ENCODE measurements at regions not wholly inside any gene's neighbourhood (a gene's known extent, or its start where the extent isn't known, plus 50 kb on each side); places are given as distances from the start of the nearest gene placed in this dataset.

- DNase-seq (ENCODE audit: low read depth, low spot score) (no peak), ATAC-seq (no peak), FAIRE-seq (no peak)
- WGBS (ENCODE audit: insufficient coverage, insufficient replicate concordance, low lambda C conversion rate, missing lambda C conversion rate), result 44% methylated on average over 2 of the region's 2 CpGs
- H3K4me2 ChIP-seq (ENCODE audit: control insufficient read depth, insufficient read depth), result no peak overlapping the region
- intact Hi-C loops (cut with micrococcal nuclease; ENCODE audit: unreplicated experiment) (no loop called here), in situ Hi-C loops (cut with MboI) (no loop called here)
- ChIA-PET CTCF (interaction anchor here (1.3 kb wide), 1 partner anchor 9 kb away, joined by 3 read pairs; no protein-coding TSS in a partner anchor), SMC1A (ENCODE audit: uncharacterized antibody, unreplicated experiment) (interaction anchor here (0.6 to 1.6 kb wide), 4 partner anchors 9 to 1098 kb away, joined by 3 to 4 read pairs (median 3); no protein-coding TSS in a partner anchor), POLR2A (interaction anchor here (1.1 kb wide), 1 partner anchor 10 kb away, joined by 3 read pairs; no protein-coding TSS in a partner anchor), RAD21 (ENCODE audit: unreplicated experiment) (no interaction called here)
- no TSS peak for BruUV-seq (replicated peaks)
- H3K9me3 ChIP-seq (replicated peaks; ENCODE audit: control insufficient read depth, insufficient read depth, low read length), result no peaks in the 10 kb centered on the region; the same call in 2 of the 3 replicates
- no peaks in the 10 kb centered on the region for H3K79me2 ChIP-seq (ENCODE audit: control insufficient read depth, insufficient read depth, low read length)
- no peak overlapping the region for H3K9ac ChIP-seq (ENCODE audit: control insufficient read depth, insufficient read depth, low read length)
- no peaks in the 10 kb centered on the region for H3K27me3 ChIP-seq (replicated peaks in 1 of 2; ENCODE audit: control insufficient read depth in 2 of 2, insufficient read depth in 2 of 2, low read length in 1 of 2)
- H3K27ac ChIP-seq (ENCODE audit: control insufficient read depth, insufficient read depth), result no peak overlapping the region
- H3K36me3 ChIP-seq (ENCODE audit: control insufficient read depth in 2 of 2, insufficient read depth in 2 of 2, low read length in 1 of 2), result no peaks in the 10 kb centered on the region
- H3K4me3 ChIP-seq, result no peak overlapping the region
- no peaks in the 10 kb centered on the region for H3K4me1 ChIP-seq (ENCODE audit: control insufficient read depth, insufficient read depth, low read length)
- H2AFZ ChIP-seq (ENCODE audit: control insufficient read depth, low read depth, low read length), result no peak overlapping the region
- H4K20me1 ChIP-seq (ENCODE audit: control insufficient read depth, insufficient read depth), result no peaks in the 10 kb centered on the region
- TF ChIP-seq GABPA (IDR thresholded peaks at IDR 0.05; ENCODE audit: low read depth) (no peak), YBX1 (IDR thresholded peaks at IDR 0.05) (no peak), MTA2 (IDR thresholded peaks at IDR 0.05; ENCODE audit: low read depth) (no peak), TCF7 (IDR thresholded peaks at IDR 0.05; ENCODE audit: borderline replicate concordance) (no peak), SMAD5 (IDR thresholded peaks at IDR 0.05; ENCODE audit: low read depth) (no peak), CBFB (IDR thresholded peaks at IDR 0.05; ENCODE audit: low read depth) (no peak), PAX8 (IDR thresholded peaks at IDR 0.05) (no peak)
- TF ChIP-seq, protein P1, sequence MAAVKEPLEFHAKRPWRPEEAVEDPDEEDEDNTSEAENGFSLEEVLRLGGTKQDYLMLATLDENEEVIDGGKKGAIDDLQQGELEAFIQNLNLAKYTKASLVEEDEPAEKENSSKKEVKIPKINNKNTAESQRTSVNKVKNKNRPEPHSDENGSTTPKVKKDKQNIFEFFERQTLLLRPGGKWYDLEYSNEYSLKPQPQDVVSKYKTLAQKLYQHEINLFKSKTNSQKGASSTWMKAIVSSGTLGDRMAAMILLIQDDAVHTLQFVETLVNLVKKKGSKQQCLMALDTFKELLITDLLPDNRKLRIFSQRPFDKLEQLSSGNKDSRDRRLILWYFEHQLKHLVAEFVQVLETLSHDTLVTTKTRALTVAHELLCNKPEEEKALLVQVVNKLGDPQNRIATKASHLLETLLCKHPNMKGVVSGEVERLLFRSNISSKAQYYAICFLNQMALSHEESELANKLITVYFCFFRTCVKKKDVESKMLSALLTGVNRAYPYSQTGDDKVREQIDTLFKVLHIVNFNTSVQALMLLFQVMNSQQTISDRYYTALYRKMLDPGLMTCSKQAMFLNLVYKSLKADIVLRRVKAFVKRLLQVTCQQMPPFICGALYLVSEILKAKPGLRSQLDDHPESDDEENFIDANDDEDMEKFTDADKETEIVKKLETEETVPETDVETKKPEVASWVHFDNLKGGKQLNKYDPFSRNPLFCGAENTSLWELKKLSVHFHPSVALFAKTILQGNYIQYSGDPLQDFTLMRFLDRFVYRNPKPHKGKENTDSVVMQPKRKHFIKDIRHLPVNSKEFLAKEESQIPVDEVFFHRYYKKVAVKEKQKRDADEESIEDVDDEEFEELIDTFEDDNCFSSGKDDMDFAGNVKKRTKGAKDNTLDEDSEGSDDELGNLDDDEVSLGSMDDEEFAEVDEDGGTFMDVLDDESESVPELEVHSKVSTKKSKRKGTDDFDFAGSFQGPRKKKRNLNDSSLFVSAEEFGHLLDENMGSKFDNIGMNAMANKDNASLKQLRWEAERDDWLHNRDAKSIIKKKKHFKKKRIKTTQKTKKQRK (IDR thresholded peaks at IDR 0.05; ENCODE audit: low read depth, low read length), result no peak
- TF ChIP-seq, protein P2, sequence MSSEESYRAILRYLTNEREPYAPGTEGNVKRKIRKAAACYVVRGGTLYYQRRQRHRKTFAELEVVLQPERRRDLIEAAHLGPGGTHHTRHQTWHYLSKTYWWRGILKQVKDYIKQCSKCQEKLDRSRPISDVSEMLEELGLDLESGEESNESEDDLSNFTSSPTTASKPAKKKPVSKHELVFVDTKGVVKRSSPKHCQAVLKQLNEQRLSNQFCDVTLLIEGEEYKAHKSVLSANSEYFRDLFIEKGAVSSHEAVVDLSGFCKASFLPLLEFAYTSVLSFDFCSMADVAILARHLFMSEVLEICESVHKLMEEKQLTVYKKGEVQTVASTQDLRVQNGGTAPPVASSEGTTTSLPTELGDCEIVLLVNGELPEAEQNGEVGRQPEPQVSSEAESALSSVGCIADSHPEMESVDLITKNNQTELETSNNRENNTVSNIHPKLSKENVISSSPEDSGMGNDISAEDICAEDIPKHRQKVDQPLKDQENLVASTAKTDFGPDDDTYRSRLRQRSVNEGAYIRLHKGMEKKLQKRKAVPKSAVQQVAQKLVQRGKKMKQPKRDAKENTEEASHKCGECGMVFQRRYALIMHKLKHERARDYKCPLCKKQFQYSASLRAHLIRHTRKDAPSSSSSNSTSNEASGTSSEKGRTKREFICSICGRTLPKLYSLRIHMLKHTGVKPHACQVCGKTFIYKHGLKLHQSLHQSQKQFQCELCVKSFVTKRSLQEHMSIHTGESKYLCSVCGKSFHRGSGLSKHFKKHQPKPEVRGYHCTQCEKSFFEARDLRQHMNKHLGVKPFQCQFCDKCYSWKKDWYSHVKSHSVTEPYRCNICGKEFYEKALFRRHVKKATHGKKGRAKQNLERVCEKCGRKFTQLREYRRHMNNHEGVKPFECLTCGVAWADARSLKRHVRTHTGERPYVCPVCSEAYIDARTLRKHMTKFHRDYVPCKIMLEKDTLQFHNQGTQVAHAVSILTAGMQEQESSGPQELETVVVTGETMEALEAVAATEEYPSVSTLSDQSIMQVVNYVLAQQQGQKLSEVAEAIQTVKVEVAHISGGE (CRISPR knock-in tag; IDR thresholded peaks at IDR 0.05), result no peak
- TF ChIP-seq, protein P3, sequence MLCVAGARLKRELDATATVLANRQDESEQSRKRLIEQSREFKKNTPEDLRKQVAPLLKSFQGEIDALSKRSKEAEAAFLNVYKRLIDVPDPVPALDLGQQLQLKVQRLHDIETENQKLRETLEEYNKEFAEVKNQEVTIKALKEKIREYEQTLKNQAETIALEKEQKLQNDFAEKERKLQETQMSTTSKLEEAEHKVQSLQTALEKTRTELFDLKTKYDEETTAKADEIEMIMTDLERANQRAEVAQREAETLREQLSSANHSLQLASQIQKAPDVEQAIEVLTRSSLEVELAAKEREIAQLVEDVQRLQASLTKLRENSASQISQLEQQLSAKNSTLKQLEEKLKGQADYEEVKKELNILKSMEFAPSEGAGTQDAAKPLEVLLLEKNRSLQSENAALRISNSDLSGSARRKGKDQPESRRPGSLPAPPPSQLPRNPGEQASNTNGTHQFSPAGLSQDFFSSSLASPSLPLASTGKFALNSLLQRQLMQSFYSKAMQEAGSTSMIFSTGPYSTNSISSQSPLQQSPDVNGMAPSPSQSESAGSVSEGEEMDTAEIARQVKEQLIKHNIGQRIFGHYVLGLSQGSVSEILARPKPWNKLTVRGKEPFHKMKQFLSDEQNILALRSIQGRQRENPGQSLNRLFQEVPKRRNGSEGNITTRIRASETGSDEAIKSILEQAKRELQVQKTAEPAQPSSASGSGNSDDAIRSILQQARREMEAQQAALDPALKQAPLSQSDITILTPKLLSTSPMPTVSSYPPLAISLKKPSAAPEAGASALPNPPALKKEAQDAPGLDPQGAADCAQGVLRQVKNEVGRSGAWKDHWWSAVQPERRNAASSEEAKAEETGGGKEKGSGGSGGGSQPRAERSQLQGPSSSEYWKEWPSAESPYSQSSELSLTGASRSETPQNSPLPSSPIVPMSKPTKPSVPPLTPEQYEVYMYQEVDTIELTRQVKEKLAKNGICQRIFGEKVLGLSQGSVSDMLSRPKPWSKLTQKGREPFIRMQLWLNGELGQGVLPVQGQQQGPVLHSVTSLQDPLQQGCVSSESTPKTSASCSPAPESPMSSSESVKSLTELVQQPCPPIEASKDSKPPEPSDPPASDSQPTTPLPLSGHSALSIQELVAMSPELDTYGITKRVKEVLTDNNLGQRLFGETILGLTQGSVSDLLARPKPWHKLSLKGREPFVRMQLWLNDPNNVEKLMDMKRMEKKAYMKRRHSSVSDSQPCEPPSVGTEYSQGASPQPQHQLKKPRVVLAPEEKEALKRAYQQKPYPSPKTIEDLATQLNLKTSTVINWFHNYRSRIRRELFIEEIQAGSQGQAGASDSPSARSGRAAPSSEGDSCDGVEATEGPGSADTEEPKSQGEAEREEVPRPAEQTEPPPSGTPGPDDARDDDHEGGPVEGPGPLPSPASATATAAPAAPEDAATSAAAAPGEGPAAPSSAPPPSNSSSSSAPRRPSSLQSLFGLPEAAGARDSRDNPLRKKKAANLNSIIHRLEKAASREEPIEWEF (IDR thresholded peaks at IDR 0.05; ENCODE audit: insufficient replicate concordance, low read depth, low read length), result no peak
These were observed 70.4 kb upstream of the TMEM17 start for GRCh38 chr2:62576276-62576939.

All from GM12878 (cell line).